GM18505 (cell line): ENCODE measurements at regions not wholly inside any gene's neighbourhood (a gene's known extent, or its start where the extent isn't known, plus 50 kb on each side); places are given as distances from the start of the nearest gene placed in this dataset.
A peak's percentile ranks its signal among the peaks of the same experiment; 100 is the strongest.
"Not testable (repeated sequence)": the region's sequence is repeated elsewhere in the genome, so short reads cannot be mapped to it uniquely, and the experiment has no call there.

Source experiments
- ATAC-seq: cut with Tn5 transposase; IDR thresholded peaks from one replicate; pipeline ENCODE4 v1.9.1; 2021; ENCODE audit not compliant: unreplicated experiment
- POLR2A ChIP-seq: IDR thresholded peaks from 4 replicates; pipeline ENCODE4 v1.6.1; 2011; ENCODE audit warnings: borderline replicate concordance; ENCODE audit not compliant: insufficient read depth, insufficient read length; ENCODE audit errors: extremely low read depth

- TF ChIP-seq POLR2A = no peak
- no peak for ATAC-seq
These were observed 1148.5 kb upstream of the FAM98A start for GRCh38 chr2:34747643-34748042.

- TF ChIP-seq POLR2A = no peak
- no peak for ATAC-seq
These were observed 1139.6 kb upstream of the FAM98A start for GRCh38 chr2:34738691-34739090.

- TF ChIP-seq POLR2A = no peak
- no peak for ATAC-seq
These were observed 1138.0 kb upstream of the FAM98A start for GRCh38 chr2:34737146-34737545.

- no peak for ATAC-seq
- TF ChIP-seq POLR2A = no peak
These were observed 1137.4 kb upstream of the FAM98A start for GRCh38 chr2:34736482-34736881.

- no peak for TF ChIP-seq POLR2A
- no peak for ATAC-seq
These were observed 1135.6 kb upstream of the FAM98A start for GRCh38 chr2:34734662-34735061.

- TF ChIP-seq POLR2A = no peak
- ATAC-seq = no peak
These were observed 1134.9 kb upstream of the FAM98A start for GRCh38 chr2:34734042-34734441.

GRCh38 chr2:34731292-34731691 is 1132.2 kb upstream of the FAM98A start:
- no peak for TF ChIP-seq POLR2A
- ATAC-seq = no peak

- TF ChIP-seq POLR2A = no peak
These were observed 1130.7 kb upstream of the FAM98A start for GRCh38 chr2:34729845-34730244.

GRCh38 chr2:34724107-34724506 is 1125.0 kb upstream of the FAM98A start:
- no peak for TF ChIP-seq POLR2A
- no peak for ATAC-seq

More at GRCh38 chr2:34729845-34730244, 1130.7 kb upstream of the FAM98A start:
- no peak for ATAC-seq

GRCh38 chr2:34723683-34724082 is 1124.6 kb upstream of the FAM98A start:
- no peak for TF ChIP-seq POLR2A
- no peak for ATAC-seq

GRCh38 chr2:34719206-34719605 is 1120.1 kb upstream of the FAM98A start:
- no peak for ATAC-seq
- TF ChIP-seq POLR2A = no peak

GRCh38 chr2:34705551-34706247 is 1106.6 kb upstream of the FAM98A start:
- no peak for ATAC-seq
- no peak for TF ChIP-seq POLR2A

- ATAC-seq = no peak
- TF ChIP-seq POLR2A = no peak
These were observed 1104.2 kb upstream of the FAM98A start for GRCh38 chr2:34703292-34703691.

GRCh38 chr2:34702391-34702790 is 1103.3 kb upstream of the FAM98A start:
- ATAC-seq = not testable (repeated sequence)

GRCh38 chr2:34677591-34677990 is 1078.5 kb upstream of the FAM98A start:
- ATAC-seq = not testable (repeated sequence)

- ATAC-seq = peak; percentile 56
These were observed 1078.0 kb upstream of the FAM98A start for GRCh38 chr2:34677119-34677531.
